ENCODE measurements at regions not wholly inside any gene's neighbourhood (a gene's known extent, or its start where the extent isn't known, plus 50 kb on each side); places are given as distances from the start of the nearest gene placed in this dataset.

DNA sequence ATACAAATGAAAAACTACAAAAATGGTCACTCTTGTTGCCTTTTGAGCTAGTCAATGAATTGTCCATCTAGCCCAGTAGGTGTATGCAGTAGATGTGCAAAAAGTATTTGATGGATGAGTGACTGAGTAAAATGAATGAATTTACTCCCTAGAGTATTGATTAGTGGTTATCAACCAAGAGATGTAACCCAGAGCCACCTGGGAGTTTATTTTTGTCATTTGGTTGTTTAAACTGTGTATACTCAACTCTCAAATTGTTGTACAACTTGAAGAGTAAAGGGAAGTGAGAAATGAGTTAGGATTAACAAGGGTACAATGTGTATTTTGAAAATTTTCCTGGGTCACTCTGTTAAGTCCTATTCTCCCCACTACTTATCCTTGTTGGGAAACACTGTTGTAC lies 124.1 kb upstream of the TMCO5A start:
- DNase-seq (ENCODE audit: low read depth): no peak
- no peak overlapping the region for H3K4me3 ChIP-seq (ENCODE audit: low read depth, low read length)
- TF ChIP-seq, protein P1, sequence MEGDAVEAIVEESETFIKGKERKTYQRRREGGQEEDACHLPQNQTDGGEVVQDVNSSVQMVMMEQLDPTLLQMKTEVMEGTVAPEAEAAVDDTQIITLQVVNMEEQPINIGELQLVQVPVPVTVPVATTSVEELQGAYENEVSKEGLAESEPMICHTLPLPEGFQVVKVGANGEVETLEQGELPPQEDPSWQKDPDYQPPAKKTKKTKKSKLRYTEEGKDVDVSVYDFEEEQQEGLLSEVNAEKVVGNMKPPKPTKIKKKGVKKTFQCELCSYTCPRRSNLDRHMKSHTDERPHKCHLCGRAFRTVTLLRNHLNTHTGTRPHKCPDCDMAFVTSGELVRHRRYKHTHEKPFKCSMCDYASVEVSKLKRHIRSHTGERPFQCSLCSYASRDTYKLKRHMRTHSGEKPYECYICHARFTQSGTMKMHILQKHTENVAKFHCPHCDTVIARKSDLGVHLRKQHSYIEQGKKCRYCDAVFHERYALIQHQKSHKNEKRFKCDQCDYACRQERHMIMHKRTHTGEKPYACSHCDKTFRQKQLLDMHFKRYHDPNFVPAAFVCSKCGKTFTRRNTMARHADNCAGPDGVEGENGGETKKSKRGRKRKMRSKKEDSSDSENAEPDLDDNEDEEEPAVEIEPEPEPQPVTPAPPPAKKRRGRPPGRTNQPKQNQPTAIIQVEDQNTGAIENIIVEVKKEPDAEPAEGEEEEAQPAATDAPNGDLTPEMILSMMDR (IDR thresholded peaks at IDR 0.05; ENCODE audit: low read depth, low read length): no peak
- TF ChIP-seq, protein P2, sequence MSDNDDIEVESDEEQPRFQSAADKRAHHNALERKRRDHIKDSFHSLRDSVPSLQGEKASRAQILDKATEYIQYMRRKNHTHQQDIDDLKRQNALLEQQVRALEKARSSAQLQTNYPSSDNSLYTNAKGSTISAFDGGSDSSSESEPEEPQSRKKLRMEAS (IDR thresholded peaks at IDR 0.05; ENCODE audit: low read depth, low read length): no peak
- TF ChIP-seq MYC (IDR thresholded peaks at IDR 0.05; ENCODE audit: low read depth, low read length) (no peak), POLR2A (IDR thresholded peaks at IDR 0.05; ENCODE audit: extremely low read depth, insufficient read length) (no peak)

DNA sequence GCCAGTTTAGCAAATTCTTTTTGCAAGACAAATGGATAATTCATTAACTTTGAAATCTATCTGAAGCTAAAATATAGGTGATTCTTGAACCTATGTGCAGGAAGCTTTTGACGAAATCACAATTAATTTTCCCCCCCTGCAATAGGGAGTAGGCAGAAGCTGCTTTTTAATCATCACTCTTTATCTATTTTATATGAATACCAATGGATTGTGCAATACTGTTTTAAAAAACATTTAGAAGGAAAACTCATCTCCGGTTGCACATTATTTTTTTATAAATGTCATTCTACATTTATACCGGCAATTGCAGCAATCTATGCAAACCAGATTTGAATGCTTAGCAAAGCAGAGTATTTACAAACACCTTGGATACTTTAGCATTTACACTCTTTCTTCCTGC lies 121.1 kb upstream of the TMCO5A start:
- no peak overlapping the region for H3K4me3 ChIP-seq (ENCODE audit: low read depth, low read length)
- DNase-seq (ENCODE audit: low read depth): no peak

DNA sequence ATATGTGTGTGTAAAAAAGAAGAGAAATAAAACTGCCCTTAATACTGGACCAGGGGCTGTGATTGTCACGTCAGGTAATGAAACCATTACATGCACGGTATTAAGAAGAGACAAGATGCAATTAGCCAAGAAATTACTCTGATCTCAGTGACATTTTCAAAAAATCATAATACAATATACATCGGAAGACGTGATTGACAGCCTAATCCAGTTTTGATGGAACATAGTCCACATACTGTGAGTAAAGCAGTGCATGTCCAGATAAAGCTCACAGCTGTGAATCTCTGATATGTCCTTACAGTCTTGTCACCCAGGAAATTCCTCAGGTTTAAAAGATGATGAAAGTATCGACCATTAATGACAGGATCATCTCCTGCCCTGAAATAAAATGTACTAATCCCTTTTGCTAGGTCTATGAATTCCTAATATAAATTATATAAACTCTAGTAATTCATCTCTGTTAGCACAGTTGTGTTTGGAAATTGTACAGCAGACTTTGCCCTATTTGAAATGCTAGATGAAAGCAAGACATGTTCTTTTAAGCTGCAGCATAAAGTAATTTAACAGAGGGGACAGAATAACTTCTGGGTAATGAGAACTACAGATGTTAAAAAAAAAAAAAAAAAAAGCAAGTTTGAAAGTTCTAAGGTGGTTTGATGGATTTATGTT lies 119.5 kb upstream of the TMCO5A start:
- no peak for TF ChIP-seq POLR2A (IDR thresholded peaks at IDR 0.05; ENCODE audit: extremely low read depth, insufficient read length)
- no peak for TF ChIP-seq MYC (IDR thresholded peaks at IDR 0.05; ENCODE audit: low read depth, low read length)
- TF ChIP-seq, protein P1 (IDR thresholded peaks at IDR 0.05; ENCODE audit: low read depth, low read length): no peak
- TF ChIP-seq, protein P2 (IDR thresholded peaks at IDR 0.05; ENCODE audit: low read depth, low read length): no peak
- no peak overlapping the region for H3K4me3 ChIP-seq (ENCODE audit: low read depth, low read length)
- DNase-seq (ENCODE audit: low read depth): no peak

More for the DNA sequence above, 121.1 kb upstream of the TMCO5A start:
- TF ChIP-seq, protein P2 (IDR thresholded peaks at IDR 0.05; ENCODE audit: low read depth, low read length): no peak
- TF ChIP-seq POLR2A (IDR thresholded peaks at IDR 0.05; ENCODE audit: extremely low read depth, insufficient read length): no peak
- TF ChIP-seq, protein P1 (IDR thresholded peaks at IDR 0.05; ENCODE audit: low read depth, low read length): no peak
- no peak for TF ChIP-seq MYC (IDR thresholded peaks at IDR 0.05; ENCODE audit: low read depth, low read length)

DNA sequence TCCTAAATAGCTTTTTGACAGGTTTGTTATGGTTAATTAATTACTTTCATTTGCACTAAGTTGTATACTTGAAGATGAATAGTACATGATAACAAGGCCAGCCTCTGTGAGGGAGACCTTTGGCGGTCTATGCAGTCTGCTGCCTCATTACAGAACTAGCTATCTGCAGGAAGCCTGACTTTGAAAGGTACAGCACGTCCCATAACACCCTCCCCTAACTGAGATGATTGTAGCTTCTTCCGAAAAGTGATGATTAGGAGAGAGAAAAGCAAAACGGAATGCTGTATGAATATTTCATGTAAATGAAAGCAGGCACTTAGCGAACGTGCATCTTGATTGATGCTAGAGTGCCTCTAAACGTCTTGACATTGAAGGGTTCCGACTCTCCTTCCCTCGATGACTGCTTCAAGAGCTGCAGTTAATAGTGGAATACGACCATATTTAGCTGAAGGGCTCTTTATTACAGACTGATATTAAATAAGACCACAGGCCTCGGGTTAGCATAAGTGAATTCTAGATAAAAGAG lies 116.2 kb upstream of the TMCO5A start:
- no peak for TF ChIP-seq POLR2A (IDR thresholded peaks at IDR 0.05; ENCODE audit: extremely low read depth, insufficient read length)
- H3K4me3 ChIP-seq (ENCODE audit: low read depth, low read length): no peak overlapping the region
- no peak for DNase-seq (ENCODE audit: low read depth)

DNA sequence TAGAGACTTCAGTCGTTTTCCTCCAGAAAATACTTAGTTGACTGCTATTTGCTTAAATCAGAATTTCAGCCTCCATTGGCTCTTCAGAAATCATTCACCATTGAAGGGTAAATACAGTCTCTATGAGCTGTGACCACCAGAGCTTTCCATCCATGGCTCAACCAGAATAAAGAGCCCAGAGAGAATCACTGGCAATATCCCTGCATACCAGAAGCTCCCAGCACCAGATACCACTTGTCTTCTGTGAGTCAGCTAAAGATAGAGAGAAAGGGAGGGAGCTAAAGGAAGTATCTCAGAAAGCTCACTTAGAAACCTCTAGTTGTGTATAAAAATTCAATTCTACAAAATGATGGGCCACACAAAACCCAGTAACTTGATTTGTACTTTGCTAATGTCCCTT lies 115.2 kb upstream of the TMCO5A start:
- TF ChIP-seq, protein P1 (IDR thresholded peaks at IDR 0.05; ENCODE audit: low read depth, low read length): no peak
- no peak for TF ChIP-seq POLR2A (IDR thresholded peaks at IDR 0.05; ENCODE audit: extremely low read depth, insufficient read length)
- no peak for TF ChIP-seq MYC (IDR thresholded peaks at IDR 0.05; ENCODE audit: low read depth, low read length)
- TF ChIP-seq, protein P2 (IDR thresholded peaks at IDR 0.05; ENCODE audit: low read depth, low read length): no peak
- H3K4me3 ChIP-seq (ENCODE audit: low read depth, low read length): no peak overlapping the region
- no peak for DNase-seq (ENCODE audit: low read depth)

DNA sequence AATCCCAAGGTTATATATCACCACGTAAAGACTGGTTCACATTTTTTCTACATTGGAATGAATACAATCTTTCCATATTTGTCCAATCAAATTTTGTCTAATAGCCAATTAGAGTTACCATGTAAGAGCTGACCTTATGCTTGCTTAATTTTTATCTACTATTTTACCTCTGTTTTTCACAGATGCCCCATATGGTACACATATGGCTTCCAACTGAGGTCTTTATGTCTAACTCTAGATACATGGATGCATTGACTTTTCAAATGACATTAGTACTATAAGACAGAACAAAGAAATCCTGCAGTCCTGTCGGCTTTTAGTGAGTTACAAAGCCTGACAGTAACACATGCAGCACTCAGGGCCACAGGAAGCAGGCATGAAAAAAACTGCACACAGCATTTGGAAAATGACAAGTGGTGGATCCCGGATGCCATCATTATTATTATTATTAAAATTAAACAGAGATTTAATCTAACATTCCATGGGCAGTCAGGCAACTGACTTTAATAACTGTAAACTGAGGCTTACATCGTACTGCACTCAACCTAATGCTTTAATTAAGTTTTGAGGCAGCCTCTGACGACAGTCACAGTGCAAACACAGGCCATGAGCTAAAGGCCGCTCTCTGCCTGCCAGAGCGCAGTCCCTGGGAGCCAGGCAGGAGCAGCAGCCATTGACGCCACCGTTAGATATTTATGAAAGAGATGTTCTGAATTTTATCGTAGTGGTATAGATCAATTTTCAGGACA lies 113.9 kb upstream of the TMCO5A start:
- TF ChIP-seq POLR2A (IDR thresholded peaks at IDR 0.05; ENCODE audit: extremely low read depth, insufficient read length) (no peak), MYC (IDR thresholded peaks at IDR 0.05; ENCODE audit: low read depth, low read length) (no peak)
- TF ChIP-seq, protein P2 (IDR thresholded peaks at IDR 0.05; ENCODE audit: low read depth, low read length): no peak
- TF ChIP-seq, protein P1 (IDR thresholded peaks at IDR 0.05; ENCODE audit: low read depth, low read length): no peak
- no peak overlapping the region for H3K4me3 ChIP-seq (ENCODE audit: low read depth, low read length)
- no peak for DNase-seq (ENCODE audit: low read depth)

All from NB4 (cell line).